ENCODE measurements at regions not wholly inside any gene's neighbourhood (a gene's known extent, or its start where the extent isn't known, plus 50 kb on each side); places are given as distances from the start of the nearest gene placed in this dataset.

DNA sequence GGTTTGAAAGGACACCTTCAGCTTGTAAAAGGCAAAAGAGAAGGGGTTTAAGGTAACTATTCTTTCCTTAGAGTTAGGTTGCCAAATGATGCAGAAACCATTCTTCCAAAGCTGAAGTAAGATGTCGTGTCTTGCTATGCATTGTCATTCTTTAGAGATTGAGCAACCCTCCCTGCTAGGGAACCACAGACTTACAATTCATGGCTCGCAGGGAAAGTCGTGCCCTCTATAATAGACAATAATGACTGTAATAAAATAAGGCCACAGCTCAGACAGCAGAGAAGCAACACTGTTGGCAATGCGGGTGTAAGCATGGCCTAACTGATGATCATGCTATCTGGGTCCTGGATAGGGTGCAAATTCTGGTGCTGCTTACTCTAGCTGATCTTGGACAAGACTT, 129.6 kb upstream of the CDH13 start:
- H3K27ac ChIP-seq: no peak overlapping the region
- TF ChIP-seq, protein P1, sequence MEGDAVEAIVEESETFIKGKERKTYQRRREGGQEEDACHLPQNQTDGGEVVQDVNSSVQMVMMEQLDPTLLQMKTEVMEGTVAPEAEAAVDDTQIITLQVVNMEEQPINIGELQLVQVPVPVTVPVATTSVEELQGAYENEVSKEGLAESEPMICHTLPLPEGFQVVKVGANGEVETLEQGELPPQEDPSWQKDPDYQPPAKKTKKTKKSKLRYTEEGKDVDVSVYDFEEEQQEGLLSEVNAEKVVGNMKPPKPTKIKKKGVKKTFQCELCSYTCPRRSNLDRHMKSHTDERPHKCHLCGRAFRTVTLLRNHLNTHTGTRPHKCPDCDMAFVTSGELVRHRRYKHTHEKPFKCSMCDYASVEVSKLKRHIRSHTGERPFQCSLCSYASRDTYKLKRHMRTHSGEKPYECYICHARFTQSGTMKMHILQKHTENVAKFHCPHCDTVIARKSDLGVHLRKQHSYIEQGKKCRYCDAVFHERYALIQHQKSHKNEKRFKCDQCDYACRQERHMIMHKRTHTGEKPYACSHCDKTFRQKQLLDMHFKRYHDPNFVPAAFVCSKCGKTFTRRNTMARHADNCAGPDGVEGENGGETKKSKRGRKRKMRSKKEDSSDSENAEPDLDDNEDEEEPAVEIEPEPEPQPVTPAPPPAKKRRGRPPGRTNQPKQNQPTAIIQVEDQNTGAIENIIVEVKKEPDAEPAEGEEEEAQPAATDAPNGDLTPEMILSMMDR (conservative IDR thresholded peaks at IDR 0.05): no peak

DNA sequence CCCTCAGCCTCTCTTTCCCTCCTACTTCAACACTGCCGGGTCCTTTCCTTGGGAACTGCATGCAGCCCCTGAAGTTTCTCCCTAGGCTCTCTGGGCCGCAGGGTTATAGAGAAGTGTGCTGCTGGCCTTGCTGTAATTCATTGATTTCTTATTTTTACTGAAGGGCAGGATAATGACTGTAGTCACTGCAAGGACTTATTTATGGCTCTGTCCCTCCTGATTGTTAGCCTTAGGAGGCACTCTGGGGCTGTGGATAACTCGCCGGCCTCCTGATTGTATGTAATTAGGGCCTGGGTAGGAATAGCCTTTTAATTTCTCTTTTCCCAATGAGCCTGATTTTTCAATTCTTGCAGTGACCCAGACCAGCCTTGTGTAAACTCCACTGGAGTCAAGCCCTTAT, 138.3 kb upstream of the CDH13 start:
- TF ChIP-seq, protein P1 (conservative IDR thresholded peaks at IDR 0.05): no peak
- no peak overlapping the region for H3K27ac ChIP-seq

DNA sequence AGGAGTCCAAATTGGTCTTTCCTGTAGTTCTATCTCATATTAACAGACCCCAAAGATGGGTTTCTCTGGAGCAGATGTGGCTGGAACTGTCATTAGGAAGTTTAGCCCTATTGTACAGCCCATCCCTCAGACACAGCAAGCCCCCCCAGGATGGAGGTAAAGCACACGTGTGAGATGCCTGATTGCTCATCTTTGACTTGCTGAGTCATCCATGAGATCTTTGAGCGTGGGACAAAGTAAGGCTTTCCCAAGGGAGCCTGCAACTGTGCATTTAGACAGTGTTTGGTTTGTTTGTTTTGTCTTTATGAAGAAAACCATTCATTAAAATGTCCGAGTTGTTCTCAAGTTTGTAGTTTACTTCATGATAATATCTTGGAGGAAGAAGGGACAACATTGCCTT, 145.3 kb upstream of the CDH13 start:
- no peak overlapping the region for H3K27ac ChIP-seq

DNA sequence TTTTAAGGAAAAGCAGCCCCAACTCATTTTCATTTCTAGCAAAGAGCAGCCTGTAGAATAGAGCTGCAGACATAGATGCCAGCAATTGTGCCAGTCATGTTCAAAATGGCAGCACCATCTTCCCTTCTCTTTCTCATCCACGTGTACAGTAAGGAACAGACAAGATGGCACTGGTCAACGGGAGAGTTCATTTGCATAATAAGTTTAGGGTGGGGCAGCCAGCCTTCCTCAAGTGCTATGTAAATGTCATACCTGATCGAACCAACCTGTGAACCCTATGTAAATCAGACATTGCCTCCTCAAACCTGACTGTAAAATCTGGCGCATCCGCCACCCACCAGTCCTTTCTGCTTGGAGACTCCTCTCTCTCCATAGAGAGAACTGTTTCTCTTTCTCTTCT, 150.0 kb upstream of the CDH13 start:
- TF ChIP-seq, protein P1 (conservative IDR thresholded peaks at IDR 0.05): no peak
- no peak overlapping the region for H3K27ac ChIP-seq

More for the DNA sequence above, 145.3 kb upstream of the CDH13 start:
- TF ChIP-seq, protein P1 (conservative IDR thresholded peaks at IDR 0.05): no peak

DNA sequence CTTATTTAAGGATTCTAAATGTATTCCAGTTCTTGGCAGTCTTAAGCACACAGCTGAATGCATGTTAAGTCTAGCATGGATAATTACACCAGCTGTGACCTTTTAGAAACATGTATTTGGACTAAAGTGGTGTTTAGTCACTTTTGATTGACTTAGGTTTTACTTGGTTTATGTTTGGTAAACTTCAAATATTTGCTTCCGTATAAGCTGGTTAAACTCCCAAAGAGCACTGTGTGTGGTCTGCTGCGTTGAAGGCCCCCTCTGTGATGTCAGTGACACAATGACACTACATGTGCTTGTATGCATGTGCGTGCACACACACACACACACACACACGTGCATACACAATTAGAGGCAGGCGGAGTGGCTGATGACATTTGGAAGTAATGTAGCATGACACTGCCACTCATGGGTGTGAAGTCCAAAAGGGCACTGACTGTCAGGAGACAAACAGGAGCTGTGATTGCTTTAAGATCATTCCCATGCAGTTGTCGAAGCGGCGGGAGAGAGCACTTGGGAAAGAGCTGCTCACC, 156.1 kb upstream of the CDH13 start:
- no peak overlapping the region for H3K27ac ChIP-seq
- TF ChIP-seq, protein P1 (conservative IDR thresholded peaks at IDR 0.05): no peak

DNA sequence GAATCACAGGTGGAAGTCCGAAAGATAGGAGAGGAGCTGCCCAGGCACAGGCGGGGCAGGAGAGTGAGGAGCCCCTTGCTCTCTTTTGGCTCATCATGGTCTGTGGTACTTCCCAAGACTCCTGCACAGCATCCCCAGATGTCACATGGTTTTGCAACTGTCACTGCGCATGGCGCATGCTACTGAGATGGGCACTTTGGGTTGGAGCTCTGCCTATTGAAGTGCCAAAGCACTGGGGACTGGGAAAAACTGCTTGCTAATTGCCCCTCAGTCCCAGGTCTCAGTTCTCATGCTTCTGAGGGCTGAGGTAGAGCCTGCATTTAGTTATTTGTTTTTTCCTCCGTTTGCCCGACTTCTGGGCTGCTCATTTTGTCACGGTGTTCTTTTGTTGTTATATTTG, 156.8 kb upstream of the CDH13 start:
- H3K27ac ChIP-seq: no peak overlapping the region

DNA sequence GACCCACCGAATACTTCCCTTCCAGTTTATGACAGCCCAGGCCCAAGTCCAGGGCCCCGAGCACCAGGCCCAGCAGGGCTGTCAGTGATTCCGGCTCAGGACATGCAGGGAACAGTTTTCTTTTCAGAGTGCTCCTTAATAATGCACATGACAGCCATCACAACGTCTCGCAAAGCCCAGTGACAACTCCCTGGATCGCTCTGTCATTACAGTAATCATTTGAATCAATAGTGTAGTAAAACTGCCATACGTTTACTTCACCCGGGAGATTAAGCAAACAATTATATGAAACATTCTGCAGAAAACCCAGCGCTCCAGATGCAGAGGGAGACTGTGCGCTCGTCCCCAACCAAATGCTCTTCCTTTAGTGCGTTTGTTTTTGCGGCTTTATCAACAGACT, 162.6 kb upstream of the CDH13 start:
- TF ChIP-seq, protein P1 (conservative IDR thresholded peaks at IDR 0.05): no peak
- no peak overlapping the region for H3K27ac ChIP-seq

More for the DNA sequence above, 156.8 kb upstream of the CDH13 start:
- TF ChIP-seq, protein P1 (conservative IDR thresholded peaks at IDR 0.05): no peak
